Keratinocyte (primary cell): ENCODE measurements at regions not wholly inside any gene's neighbourhood (a gene's known extent, or its start where the extent isn't known, plus 50 kb on each side); places are given as distances from the start of the nearest gene placed in this dataset.

ENCODE experiments used
- DNase-seq: peaks from one replicate; pipeline ENCODE4 v3.0.0-alpha.2; 2011; ENCODE audit warnings: low read depth, missing footprints, low spot score
- FAIRE-seq: peaks from 2 replicates; lab custom pipeline; 2011; peaks lifted over from hg19 to GRCh38; lab: Jason Lieb, UNC
- H2AFZ ChIP-seq: 2 replicates; pipeline ENCODE4 v1.6.0; 2012; ENCODE audit warnings: low read length, control low read depth, inconsistent platforms; ENCODE audit not compliant: control insufficient read depth
- H3K27ac ChIP-seq: 2 replicates; pipeline ENCODE4 v1.5.1; 2011; ENCODE audit warnings: low read length; ENCODE audit not compliant: control insufficient read depth, insufficient read depth
- H3K27me3 ChIP-seq: 3 replicates; pipeline ENCODE4 v1.6.0; 2011; ENCODE audit warnings: low read length; ENCODE audit not compliant: control insufficient read depth, insufficient read depth; ENCODE audit errors: extremely low read depth
- H3K36me3 ChIP-seq, 2 experiments: 2 replicates in 1 of 2; 3 replicates in 1 of 2; pipeline ENCODE4 v1.5.1; 2011; ENCODE audit warnings: low read length in 2 of 2, mild to moderate bottlenecking in 1 of 2; ENCODE audit not compliant: control insufficient read depth in 2 of 2, insufficient read depth in 2 of 2; ENCODE audit errors: extremely low read depth in 1 of 2
- H3K4me1 ChIP-seq: 3 replicates; pipeline ENCODE4 v1.5.1; 2011; ENCODE audit warnings: low read length; ENCODE audit not compliant: control insufficient read depth, insufficient read depth; ENCODE audit errors: extremely low read depth
- H3K4me2 ChIP-seq: 3 replicates; pipeline ENCODE4 v1.6.0; 2011; ENCODE audit warnings: low read depth, low read length; ENCODE audit not compliant: control insufficient read depth, insufficient read depth; ENCODE audit errors: extremely low read depth
- H3K4me3 ChIP-seq, 3 experiments: fragments of 200-600 bp in 1 of 3; sonication (generic) in 1 of 3; 2 replicates in 2 of 3; 3 replicates in 1 of 3; pipeline ENCODE4 v1.5.1; 2011 to 2016; ENCODE audit warnings: low read length in 3 of 3, mild to moderate bottlenecking in 3 of 3, control low read depth in 2 of 3, inconsistent platforms in 1 of 3, low read depth in 1 of 3, mixed read lengths in 1 of 3, mixed run types in 1 of 3, moderate library complexity in 1 of 3; ENCODE audit not compliant: control insufficient read depth in 2 of 3, insufficient read depth in 2 of 3; ENCODE audit errors: extremely low read depth in 1 of 3
- H3K79me2 ChIP-seq: 2 replicates; pipeline ENCODE4 v1.6.0; 2012; ENCODE audit warnings: low read length; ENCODE audit not compliant: control insufficient read depth, insufficient read depth
- H3K9ac ChIP-seq: 3 replicates; pipeline ENCODE4 v1.6.0; 2011; ENCODE audit warnings: low read length; ENCODE audit not compliant: control insufficient read depth, insufficient read depth; ENCODE audit errors: extremely low read depth
- H3K9me1 ChIP-seq: 3 replicates; pipeline ENCODE4 v1.6.0; 2011; ENCODE audit warnings: low read length; ENCODE audit not compliant: control insufficient read depth, insufficient read depth; ENCODE audit errors: extremely low read depth
- H3K9me3 ChIP-seq: 2 replicates; pipeline ENCODE4 v1.5.1; 2012; ENCODE audit warnings: low read depth, low read length; ENCODE audit not compliant: control insufficient read depth
- H4K20me1 ChIP-seq: 3 replicates; pipeline ENCODE4 v1.6.0; 2011; ENCODE audit warnings: low read length; ENCODE audit not compliant: control insufficient read depth, insufficient read depth; ENCODE audit errors: extremely low read depth
- CTCF ChIP-seq, 3 experiments: IDR thresholded peaks in 1 of 3; conservative IDR thresholded peaks in 1 of 3; optimal IDR thresholded peaks in 1 of 3; 2 replicates in 2 of 3; 3 replicates in 1 of 3; pipeline versions ENCODE3 to v1.5.1; 2011; ENCODE audit warnings: low read length in 3 of 3, mild to moderate bottlenecking in 3 of 3, moderate library complexity in 2 of 3, control low read depth in 1 of 3, inconsistent platforms in 1 of 3; ENCODE audit not compliant: insufficient read depth in 2 of 3; ENCODE audit errors: extremely low read depth in 1 of 3
- EZH2 ChIP-seq: IDR thresholded peaks from one replicate; pipeline ENCODE4 v1.6.1; 2012; ENCODE audit warnings: inconsistent platforms, mild to moderate bottlenecking, low read length, moderate library complexity
- dilution Hi-C: fragments of 300-500 bp; cut with MboI; formaldehyde crosslinking; loops from one replicate; pipeline ENCODE4 v1.7.0; 2020; ENCODE audit warnings: low sequenced_read_pairs; ENCODE audit not compliant: extremely low pct_ligation_motif_present

- Histone ChIP-seq H3K9me3 (no peaks in the 10 kb centered on the region), H3K27ac (no peak overlapping the region), H3K79me2 (no peaks in the 10 kb centered on the region), H3K4me1 (no peaks in the 10 kb centered on the region), H3K4me3 (no peak overlapping the region), H2AFZ (no peak overlapping the region), H3K4me2 (no peak overlapping the region), H4K20me1 (no peaks in the 10 kb centered on the region), H3K9me1 (no peaks in the 10 kb centered on the region), H3K27me3 (no peaks in the 10 kb centered on the region), H3K36me3 (no peaks in the 10 kb centered on the region), H3K9ac (no peak overlapping the region)
- dilution Hi-C loops: no loop called here
- DNase-seq (no peak), FAIRE-seq (no peak)
- no peak for TF ChIP-seq EZH2
These were observed 66.8 kb upstream of the ADCY2 start for GRCh38 chr5:7329141-7329540.

- TF ChIP-seq CTCF (optimal IDR thresholded peaks at IDR 0.05 in 1 of 3, IDR thresholded peaks at IDR 0.05 in 1 of 3, conservative IDR thresholded peaks at IDR 0.05 in 1 of 3; ENCODE audit: extremely low read depth in 1 of 3, insufficient read depth in 2 of 3, low read length in 3 of 3) (no peak), EZH2 (no peak)
- no peak for FAIRE-seq
- no peak for DNase-seq
- Histone ChIP-seq H3K4me3 (no peak overlapping the region), H3K9me1 (no peaks in the 10 kb centered on the region), H3K9ac (no peak overlapping the region), H3K79me2 (no peaks in the 10 kb centered on the region), H3K36me3 (no peaks in the 10 kb centered on the region), H3K9me3 (no peaks in the 10 kb centered on the region), H3K4me2 (no peak overlapping the region), H3K4me1 (no peaks in the 10 kb centered on the region), H3K27me3 (no peaks in the 10 kb centered on the region), H3K27ac (no peak overlapping the region), H4K20me1 (no peaks in the 10 kb centered on the region), H2AFZ (no peak overlapping the region)
- dilution Hi-C loops: no loop called here
These were observed 66.2 kb upstream of the ADCY2 start for GRCh38 chr5:7329712-7330111.

DNA sequence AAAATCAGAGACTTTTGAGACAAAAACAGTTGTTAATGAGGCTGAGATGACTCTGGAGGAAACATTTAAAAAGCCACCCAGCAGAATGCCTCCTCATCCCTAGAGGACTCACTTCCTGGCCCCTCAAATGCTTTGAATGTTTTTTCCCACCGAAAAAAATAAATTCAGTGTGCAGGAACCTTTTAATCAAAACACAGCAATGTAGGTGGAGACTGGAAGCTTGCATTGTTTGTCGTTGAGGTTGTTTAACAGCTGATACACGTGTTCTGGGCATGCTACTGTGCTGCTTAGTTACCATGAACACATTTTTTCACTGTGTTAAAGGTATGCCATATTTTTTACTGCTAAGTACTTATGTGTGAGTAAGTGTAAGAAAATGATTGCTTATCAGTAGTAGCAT, 65.7 kb upstream of the ADCY2 start:
- no peak overlapping the region for H3K4me2 ChIP-seq
- TF ChIP-seq CTCF (optimal IDR thresholded peaks at IDR 0.05 in 1 of 3, IDR thresholded peaks at IDR 0.05 in 1 of 3, conservative IDR thresholded peaks at IDR 0.05 in 1 of 3; ENCODE audit: extremely low read depth in 1 of 3, insufficient read depth in 2 of 3, low read length in 3 of 3) (no peak), EZH2 (no peak)
- no peak overlapping the region for H3K9ac ChIP-seq
- H3K27ac ChIP-seq: no peak overlapping the region
- no peak overlapping the region for H2AFZ ChIP-seq
- no peaks in the 10 kb centered on the region for H3K27me3 ChIP-seq
- no peaks in the 10 kb centered on the region for H3K4me1 ChIP-seq
- H3K9me3 ChIP-seq: no peaks in the 10 kb centered on the region
- H3K79me2 ChIP-seq: no peaks in the 10 kb centered on the region
- DNase-seq (no peak), FAIRE-seq (no peak)
- H3K36me3 ChIP-seq: no peaks in the 10 kb centered on the region
- dilution Hi-C loops: no loop called here
- H3K9me1 ChIP-seq: no peaks in the 10 kb centered on the region
- no peak overlapping the region for H3K4me3 ChIP-seq
- H4K20me1 ChIP-seq: no peaks in the 10 kb centered on the region
